ENCODE measurements at regions not wholly inside any gene's neighbourhood (a gene's known extent, or its start where the extent isn't known, plus 50 kb on each side); places are given as distances from the start of the nearest gene placed in this dataset.

DNA sequence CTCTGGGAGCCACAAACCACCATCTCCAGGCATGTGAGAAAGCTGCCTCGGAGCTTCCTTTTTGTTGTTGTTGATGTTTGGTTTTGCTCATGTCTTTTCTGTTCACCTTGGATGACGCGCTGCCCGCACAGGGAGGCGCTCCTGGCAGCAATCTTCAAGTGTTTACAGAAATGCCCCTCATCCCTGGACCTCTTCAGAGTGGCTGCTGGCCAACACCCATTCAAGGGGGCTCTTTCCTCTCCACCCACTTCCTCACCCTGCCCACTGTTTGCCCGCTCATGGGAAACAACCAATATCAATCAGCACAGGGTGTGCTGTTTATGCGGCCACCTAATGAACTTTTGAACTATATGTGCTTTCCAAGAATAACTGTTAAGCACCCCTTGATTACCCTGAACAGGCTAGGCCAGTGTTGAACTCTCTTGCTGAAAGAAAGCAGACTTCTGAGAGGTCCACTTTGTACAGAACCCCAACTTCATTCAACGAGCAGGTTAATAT, 355.1 kb upstream of the CLNK start:
- TF ChIP-seq, protein P1, sequence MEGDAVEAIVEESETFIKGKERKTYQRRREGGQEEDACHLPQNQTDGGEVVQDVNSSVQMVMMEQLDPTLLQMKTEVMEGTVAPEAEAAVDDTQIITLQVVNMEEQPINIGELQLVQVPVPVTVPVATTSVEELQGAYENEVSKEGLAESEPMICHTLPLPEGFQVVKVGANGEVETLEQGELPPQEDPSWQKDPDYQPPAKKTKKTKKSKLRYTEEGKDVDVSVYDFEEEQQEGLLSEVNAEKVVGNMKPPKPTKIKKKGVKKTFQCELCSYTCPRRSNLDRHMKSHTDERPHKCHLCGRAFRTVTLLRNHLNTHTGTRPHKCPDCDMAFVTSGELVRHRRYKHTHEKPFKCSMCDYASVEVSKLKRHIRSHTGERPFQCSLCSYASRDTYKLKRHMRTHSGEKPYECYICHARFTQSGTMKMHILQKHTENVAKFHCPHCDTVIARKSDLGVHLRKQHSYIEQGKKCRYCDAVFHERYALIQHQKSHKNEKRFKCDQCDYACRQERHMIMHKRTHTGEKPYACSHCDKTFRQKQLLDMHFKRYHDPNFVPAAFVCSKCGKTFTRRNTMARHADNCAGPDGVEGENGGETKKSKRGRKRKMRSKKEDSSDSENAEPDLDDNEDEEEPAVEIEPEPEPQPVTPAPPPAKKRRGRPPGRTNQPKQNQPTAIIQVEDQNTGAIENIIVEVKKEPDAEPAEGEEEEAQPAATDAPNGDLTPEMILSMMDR (IDR thresholded peaks at IDR 0.05; ENCODE audit: unreplicated experiment) = no peak
- H3K4me1 Mint-ChIP-seq (ENCODE audit: unreplicated experiment) = no peaks in the 10 kb centered on the region
- DNase-seq (ENCODE audit: low spot score) = no peak
- no peaks in the 10 kb centered on the region for H3K36me3 Mint-ChIP-seq (ENCODE audit: low read depth, unreplicated experiment)
- H3K27ac Mint-ChIP-seq (ENCODE audit: unreplicated experiment) = no peak overlapping the region
- H3K4me3 Mint-ChIP-seq (ENCODE audit: unreplicated experiment) = no peak overlapping the region
- no peaks in the 10 kb centered on the region for H3K9me3 Mint-ChIP-seq (ENCODE audit: unreplicated experiment)
- peaks cover 1% of the 10 kb centered on the region for H3K27me3 Mint-ChIP-seq (ENCODE audit: unreplicated experiment)

DNA sequence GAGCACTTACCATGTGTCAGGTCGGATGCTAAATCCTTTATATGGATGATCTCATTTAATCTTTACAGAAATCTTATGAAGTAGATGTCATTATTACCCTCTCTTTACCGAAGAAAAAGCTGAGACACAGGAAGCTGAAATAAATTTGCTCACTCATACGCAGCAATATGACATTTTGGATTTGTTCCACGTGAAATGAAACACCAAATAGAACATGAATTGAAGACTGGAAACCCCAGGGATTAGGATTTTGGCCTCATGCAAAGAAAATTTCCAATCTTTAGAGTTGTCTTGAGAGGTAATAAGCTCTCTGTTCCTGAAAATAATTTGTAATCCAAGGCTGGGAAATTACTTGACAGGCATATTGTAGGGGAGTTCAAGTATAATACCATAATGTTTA, 354.4 kb upstream of the CLNK start:
- Mint-ChIP-seq H3K9me3 (ENCODE audit: unreplicated experiment) (no peaks in the 10 kb centered on the region), H3K4me1 (ENCODE audit: unreplicated experiment) (no peaks in the 10 kb centered on the region), H3K36me3 (ENCODE audit: low read depth, unreplicated experiment) (no peaks in the 10 kb centered on the region), H3K27ac (ENCODE audit: unreplicated experiment) (no peak overlapping the region), H3K4me3 (ENCODE audit: unreplicated experiment) (no peak overlapping the region), H3K27me3 (ENCODE audit: unreplicated experiment) (peaks cover 1% of the 10 kb centered on the region)
- no peak for DNase-seq (ENCODE audit: low spot score)
- TF ChIP-seq, protein P1 (IDR thresholded peaks at IDR 0.05; ENCODE audit: unreplicated experiment) = no peak

DNA sequence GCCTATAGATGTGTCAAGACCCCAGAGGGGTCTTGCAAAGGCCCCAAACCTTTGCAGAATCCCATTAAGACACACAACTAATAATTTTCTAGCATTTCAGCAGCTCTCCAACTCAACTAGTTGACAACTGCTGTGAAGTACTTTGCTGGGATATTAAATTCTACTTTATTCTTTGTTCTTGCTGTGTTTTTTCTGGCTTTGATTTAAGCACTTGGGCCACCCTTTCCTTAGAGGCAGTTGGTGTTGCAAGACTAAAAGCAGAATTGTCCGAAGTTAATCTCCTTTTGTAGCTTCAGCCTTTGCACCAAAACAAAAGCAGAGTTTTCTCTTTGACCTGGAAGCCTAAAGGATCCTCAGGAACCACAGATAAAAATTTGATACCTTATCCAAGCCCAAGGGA, 353.1 kb upstream of the CLNK start:
- Mint-ChIP-seq H3K27ac (ENCODE audit: unreplicated experiment) (no peak overlapping the region), H3K9me3 (ENCODE audit: unreplicated experiment) (no peaks in the 10 kb centered on the region), H3K36me3 (ENCODE audit: low read depth, unreplicated experiment) (no peaks in the 10 kb centered on the region), H3K4me3 (ENCODE audit: unreplicated experiment) (no peak overlapping the region), H3K27me3 (ENCODE audit: unreplicated experiment) (peaks cover 1% of the 10 kb centered on the region), H3K4me1 (ENCODE audit: unreplicated experiment) (no peaks in the 10 kb centered on the region)
- DNase-seq (ENCODE audit: low spot score) = no peak
- TF ChIP-seq, protein P1 (IDR thresholded peaks at IDR 0.05; ENCODE audit: unreplicated experiment) = no peak

DNA sequence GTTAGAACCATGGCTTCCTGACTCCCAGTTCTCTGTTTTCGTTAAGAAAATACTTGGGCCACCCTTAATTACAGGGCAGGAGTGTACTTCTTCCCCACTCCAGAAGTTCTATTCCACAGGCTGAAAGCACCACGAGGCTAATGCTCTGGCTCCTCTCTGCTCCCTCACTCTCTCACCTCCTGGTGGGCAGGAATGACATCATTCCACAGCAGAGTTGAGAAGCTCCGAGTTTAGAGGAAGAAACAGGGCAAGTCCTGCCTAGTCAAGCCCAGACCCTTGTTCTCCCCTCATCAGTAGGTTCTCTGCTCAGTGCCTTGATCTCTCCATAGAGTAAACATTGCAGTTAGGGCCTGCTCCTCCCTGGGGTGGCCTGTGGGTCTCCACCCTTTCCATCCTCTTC, 343.8 kb upstream of the CLNK start:
- Mint-ChIP-seq H3K4me3 (ENCODE audit: unreplicated experiment) (no peak overlapping the region), H3K27me3 (ENCODE audit: unreplicated experiment) (peaks cover 2% of the 10 kb centered on the region), H3K9me3 (ENCODE audit: unreplicated experiment) (peaks cover 4% of the 10 kb centered on the region), H3K36me3 (ENCODE audit: low read depth, unreplicated experiment) (no peaks in the 10 kb centered on the region), H3K4me1 (ENCODE audit: unreplicated experiment) (no peaks in the 10 kb centered on the region), H3K27ac (ENCODE audit: unreplicated experiment) (no peak overlapping the region)
- no peak for DNase-seq (ENCODE audit: low spot score)
- TF ChIP-seq, protein P1 (IDR thresholded peaks at IDR 0.05; ENCODE audit: unreplicated experiment) = no peak

DNA sequence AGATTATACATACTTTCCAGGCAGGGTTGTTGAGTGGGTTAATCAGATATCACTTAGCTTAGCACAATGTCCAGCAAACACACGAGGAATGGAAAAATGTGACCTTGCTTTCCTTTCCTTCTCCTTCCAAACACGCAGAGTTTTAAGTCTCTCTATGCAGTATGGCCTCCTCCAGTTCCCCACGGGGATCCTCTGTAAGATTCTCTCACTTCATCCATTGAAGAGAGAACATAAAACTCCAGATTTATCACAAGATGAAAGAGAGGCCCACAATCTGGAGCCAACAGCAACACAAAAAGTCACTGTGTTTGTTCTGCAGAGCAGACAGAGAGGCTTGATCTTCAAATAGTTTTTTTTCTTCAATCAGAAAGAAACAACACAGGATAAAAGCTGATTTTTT, 336.8 kb upstream of the CLNK start:
- no peak overlapping the region for H3K4me3 Mint-ChIP-seq (ENCODE audit: unreplicated experiment)
- H3K36me3 Mint-ChIP-seq (ENCODE audit: low read depth, unreplicated experiment) = no peaks in the 10 kb centered on the region
- no peaks in the 10 kb centered on the region for H3K4me1 Mint-ChIP-seq (ENCODE audit: unreplicated experiment)
- no peaks in the 10 kb centered on the region for H3K9me3 Mint-ChIP-seq (ENCODE audit: unreplicated experiment)
- TF ChIP-seq, protein P1 (IDR thresholded peaks at IDR 0.05; ENCODE audit: unreplicated experiment) = no peak
- no peak overlapping the region for H3K27ac Mint-ChIP-seq (ENCODE audit: unreplicated experiment)
- DNase-seq (ENCODE audit: low spot score) = no peak
- H3K27me3 Mint-ChIP-seq (ENCODE audit: unreplicated experiment) = peaks cover under 1% of the 10 kb centered on the region

Measured in endothelial cell (in vitro differentiated cells).